Embryonic facial prominence (tissue), 1 donor: ENCODE measurements at regions not wholly inside any gene's neighbourhood (a gene's known extent, or its start where the extent isn't known, plus 50 kb on each side); places are given as distances from the start of the nearest gene placed in this dataset.
A peak's percentile ranks its signal among the peaks of the same experiment; 100 is the strongest.

ENCODE experiments used
- DNase-seq: peaks from one replicate; pipeline ENCODE4 v3.0.0-alpha.2; 2016; ENCODE audit errors: extremely low spot score

GRCh38 chr5:172588380-172588779, 52.7 kb upstream of the NEURL1B start:
- DNase-seq = no peak

DNA sequence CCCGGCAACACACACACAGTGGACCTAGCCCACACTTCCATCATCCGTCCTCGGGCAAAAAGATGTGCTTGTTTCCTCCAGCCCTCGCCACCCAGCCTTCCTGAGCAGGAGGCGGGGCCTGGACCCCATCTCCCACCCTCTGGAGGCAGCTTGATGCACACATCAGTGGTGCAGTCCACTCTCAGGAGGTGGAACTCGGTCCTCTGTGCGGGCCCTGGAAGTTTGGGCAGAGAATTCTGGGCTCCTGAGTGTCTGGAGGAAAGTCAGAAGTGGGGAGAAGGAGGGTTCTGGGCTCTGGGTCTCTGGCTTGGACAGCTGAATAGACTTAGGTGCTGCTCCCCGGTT, 54.0 kb upstream of the NEURL1B start:
- no peak for DNase-seq

- DNase-seq = no peak
These were observed 54.7 kb upstream of the NEURL1B start for GRCh38 chr5:172586125-172587060.

- no peak for DNase-seq
These were observed 55.9 kb upstream of the NEURL1B start for GRCh38 chr5:172585114-172585513.

- no peak for DNase-seq
These were observed 56.4 kb upstream of the NEURL1B start for GRCh38 chr5:172584638-172585037.

DNA sequence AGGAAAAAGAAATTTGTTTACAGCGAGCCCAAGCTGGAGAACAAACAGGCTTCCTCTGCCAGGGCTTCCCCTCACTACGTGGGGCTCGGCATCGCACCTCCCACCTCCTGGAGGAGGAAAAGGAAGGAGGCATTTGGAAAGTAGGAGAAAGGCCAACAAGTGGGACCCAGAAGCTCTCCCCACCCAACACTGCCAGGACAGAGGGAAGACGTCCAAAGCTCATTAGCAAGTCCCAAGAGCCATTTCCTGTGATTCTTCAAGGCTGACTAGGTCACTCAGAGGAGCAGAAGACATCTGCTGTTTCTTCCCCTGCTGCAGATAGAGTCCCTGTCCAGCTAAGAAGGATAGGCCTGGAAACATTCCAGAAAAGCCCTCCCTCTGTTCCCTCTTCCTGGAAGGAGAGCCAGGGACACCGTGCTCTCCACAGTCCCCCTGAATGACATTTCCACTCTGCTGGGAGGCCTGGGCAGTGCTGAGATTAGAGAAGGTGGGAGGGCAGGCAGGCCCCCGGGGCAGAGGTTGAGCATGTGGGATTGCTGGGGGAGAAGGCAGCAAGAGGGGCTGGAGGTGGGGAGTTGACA, 57.0 kb upstream of the NEURL1B start:
- DNase-seq = no peak

- DNase-seq = no peak
These were observed 58.1 kb upstream of the NEURL1B start for GRCh38 chr5:172582940-172583339.

GRCh38 chr5:172581315-172581714, 59.7 kb upstream of the NEURL1B start:
- DNase-seq = no peak

GRCh38 chr5:172579403-172579990, 61.6 kb upstream of the NEURL1B start:
- DNase-seq = no peak

GRCh38 chr5:172577267-172577909, 63.7 kb upstream of the NEURL1B start:
- DNase-seq = no peak

DNA sequence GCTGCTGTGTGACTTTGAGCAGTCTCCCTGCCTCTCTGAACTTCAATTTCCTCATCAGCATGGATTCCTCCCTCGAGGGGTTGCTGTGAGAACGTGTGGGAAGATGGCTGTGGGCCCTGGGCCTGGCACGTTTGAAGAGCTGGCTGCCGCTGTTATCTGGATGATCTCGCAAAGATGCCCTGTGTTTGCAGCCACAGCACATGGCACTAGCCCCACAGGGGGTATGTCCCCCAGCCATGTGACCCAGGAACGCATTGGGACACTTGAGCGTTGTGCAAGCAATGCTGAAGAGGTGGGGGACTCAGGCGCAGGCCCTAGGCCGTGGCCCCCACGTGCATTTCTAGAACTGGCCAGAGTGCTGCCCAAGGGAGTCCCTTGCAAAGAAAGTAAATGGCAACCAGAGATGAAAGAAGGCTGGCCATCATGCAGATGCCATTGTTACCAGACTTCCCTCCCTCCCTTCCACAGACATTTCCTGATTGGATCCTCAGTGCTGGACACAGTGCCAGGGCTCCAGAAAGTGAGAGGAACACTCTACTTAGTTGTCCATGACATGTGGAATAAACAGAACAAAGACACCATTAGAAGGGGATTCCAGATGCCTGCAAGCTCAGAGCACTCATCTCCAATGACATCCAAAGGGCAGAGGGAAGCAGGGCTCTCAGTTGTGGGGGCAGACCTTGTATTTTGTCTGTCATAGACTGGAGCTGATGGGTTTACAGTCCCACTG, 65.1 kb upstream of the NEURL1B start:
- no peak for DNase-seq

- no peak for DNase-seq
These were observed 65.6 kb upstream of the NEURL1B start for GRCh38 chr5:172575416-172575815.

- DNase-seq = peak; percentile 74
These were observed 66.2 kb upstream of the NEURL1B start for GRCh38 chr5:172574871-172575223.

DNA sequence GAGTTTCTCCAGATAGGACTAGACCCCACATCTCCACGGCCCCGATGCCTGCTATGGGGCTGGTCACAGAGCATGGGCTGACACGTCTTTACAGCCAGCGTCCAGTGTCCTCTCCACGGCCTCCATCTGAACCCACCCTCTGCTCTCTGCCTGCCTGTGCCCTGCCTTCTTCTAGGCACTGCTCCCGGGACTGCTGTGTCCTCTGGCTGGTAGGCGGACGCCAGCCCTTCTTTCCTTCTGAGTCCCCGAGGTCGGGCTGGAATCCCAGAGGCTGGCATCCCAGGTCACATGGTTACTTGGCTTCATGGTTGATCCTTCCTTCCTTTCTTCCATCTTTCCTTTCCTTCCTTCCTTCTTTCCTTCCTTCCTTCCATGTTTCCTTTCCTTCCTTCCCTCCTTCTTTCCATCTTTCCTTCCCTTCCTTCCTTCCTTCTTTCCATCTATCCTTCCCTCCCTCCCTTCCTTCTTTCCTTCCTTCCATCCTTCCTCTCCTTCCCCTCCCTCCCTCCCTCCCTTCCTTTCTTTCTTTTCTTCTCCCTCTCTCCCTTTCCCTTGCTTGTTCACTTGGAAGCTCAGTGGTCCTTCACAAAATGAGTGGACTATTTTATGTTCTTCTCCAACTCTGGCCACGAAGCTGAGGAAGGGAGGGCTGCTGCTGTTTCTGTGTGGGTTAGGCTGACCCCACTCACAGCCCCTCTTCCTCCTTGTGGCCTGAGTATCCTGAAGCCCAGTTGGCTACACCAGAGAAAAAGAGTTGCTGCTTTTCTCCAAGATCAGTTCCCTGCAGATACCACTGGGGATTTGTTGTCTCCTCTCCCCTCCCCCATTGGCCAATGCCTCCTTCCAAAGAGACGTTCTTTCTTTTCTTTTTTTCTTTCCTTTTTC, 66.8 kb upstream of the NEURL1B start:
- DNase-seq = no peak

- DNase-seq = no peak
These were observed 67.8 kb upstream of the NEURL1B start for GRCh38 chr5:172573120-172573882.

DNA sequence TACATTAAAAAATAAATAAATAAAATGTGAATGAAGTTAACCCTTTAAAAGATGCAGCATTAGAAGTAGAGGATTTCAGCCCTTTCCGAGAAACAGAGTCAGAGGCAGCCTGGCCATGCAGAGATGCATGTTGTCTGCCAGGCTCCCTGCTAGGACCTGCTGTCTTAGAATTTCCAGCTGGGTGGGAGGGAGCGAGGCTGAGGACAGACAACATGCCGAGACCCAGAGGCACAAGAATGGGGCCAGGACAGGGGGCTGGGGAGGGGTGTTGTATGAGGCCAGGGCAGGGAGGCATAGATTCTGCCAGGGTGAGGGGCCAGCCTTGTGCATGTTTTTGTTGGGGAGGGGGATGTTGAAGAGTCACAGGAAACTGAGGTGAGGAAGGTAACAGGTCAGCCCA, 68.6 kb upstream of the NEURL1B start:
- DNase-seq = no peak

DNA sequence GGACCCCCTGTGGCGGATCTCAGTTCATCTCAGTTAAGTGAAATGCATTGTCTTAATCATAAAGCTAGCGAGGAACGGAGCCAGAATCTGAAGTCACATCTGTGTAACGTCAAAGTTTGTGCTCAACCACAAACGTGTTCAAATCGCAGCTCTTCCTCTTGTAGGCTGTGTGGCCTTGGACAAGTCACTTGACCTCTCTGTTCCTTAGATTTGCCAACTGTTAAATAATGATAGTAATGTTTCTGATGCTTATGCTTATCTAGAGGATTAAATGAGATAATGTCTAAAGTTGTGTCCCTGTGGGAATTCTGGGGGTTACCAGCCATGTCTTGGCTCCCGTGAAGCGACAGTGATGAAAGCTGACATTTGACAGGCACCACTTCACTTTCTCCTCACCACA, 69.2 kb upstream of the NEURL1B start:
- no peak for DNase-seq

- DNase-seq = no peak
These were observed 69.7 kb upstream of the NEURL1B start for GRCh38 chr5:172571413-172571812.

DNA sequence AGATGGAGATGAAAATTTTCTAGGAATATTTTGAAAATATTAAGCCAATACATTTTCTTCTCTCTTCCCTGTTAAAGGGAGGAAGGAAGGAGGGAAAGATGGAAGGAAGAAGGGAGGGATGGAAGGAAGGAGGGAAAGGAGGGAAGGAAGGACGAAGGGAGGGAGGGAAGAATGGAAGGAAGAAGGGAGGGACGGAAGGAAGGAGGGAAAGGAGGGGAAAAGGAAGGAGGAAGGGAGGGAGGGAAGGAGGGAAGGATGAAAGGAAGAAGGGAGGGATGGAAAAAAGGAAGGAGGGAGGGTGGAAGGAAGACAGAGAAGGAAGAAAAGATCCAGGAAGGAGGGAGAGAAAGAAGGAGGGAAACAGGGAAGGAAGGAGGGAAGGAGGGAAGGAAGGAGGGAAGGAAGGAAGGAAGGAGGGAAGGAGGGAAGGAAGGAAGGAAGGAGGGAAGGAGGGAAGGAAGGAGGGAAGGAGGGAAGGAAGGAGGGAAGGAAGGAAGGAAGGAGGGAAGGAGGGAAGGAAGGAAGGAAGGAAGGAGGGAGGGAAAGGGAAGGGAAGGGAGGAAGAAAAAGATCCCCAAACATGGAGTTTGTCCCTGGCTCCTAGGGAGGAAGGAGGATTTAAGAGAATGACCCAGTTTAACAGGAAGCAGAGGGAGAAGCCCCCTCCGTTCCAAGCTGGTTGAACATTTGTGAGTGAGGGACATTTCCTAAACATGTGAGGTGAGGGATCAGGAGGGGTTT, 70.3 kb upstream of the NEURL1B start:
- no peak for DNase-seq
